ENCODE measurements at regions not wholly inside any gene's neighbourhood (a gene's known extent, or its start where the extent isn't known, plus 50 kb on each side); places are given as distances from the start of the nearest gene placed in this dataset.

DNA sequence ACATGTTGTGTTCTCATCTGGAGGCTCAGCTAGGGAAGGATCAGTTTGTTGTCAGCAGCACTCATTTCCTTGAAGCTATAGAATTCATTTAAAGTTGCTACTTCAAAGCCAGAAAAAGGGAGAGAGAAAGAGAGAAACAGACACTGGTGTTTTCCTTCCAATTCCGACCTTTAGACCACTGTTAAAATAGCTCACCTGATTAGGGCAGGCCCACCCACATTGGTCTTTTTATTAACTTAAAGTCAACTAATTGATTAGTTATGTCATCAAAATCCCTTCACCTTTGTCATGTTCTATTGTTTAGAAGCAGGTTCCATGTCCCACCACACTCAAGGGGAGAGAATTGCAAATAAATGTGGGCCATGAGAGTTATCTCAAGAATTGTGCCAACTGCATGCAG, 560.2 kb downstream of the PCDH17 start:
- TF ChIP-seq, protein P1, sequence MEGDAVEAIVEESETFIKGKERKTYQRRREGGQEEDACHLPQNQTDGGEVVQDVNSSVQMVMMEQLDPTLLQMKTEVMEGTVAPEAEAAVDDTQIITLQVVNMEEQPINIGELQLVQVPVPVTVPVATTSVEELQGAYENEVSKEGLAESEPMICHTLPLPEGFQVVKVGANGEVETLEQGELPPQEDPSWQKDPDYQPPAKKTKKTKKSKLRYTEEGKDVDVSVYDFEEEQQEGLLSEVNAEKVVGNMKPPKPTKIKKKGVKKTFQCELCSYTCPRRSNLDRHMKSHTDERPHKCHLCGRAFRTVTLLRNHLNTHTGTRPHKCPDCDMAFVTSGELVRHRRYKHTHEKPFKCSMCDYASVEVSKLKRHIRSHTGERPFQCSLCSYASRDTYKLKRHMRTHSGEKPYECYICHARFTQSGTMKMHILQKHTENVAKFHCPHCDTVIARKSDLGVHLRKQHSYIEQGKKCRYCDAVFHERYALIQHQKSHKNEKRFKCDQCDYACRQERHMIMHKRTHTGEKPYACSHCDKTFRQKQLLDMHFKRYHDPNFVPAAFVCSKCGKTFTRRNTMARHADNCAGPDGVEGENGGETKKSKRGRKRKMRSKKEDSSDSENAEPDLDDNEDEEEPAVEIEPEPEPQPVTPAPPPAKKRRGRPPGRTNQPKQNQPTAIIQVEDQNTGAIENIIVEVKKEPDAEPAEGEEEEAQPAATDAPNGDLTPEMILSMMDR (IDR thresholded peaks at IDR 0.05): no peak
- TF ChIP-seq POLR2A (IDR thresholded peaks at IDR 0.05) (no peak), EP300 (IDR thresholded peaks at IDR 0.05) (no peak)

Data from tibial nerve (tissue), 4 donors.